ENCODE measurements at regions not wholly inside any gene's neighbourhood (a gene's known extent, or its start where the extent isn't known, plus 50 kb on each side); places are given as distances from the start of the nearest gene placed in this dataset.
"Not testable (repeated sequence)": the region's sequence is repeated elsewhere in the genome, so short reads cannot be mapped to it uniquely, and the experiment has no call there.

- WGBS, 2 donors: 83 to 86% methylated on average over 20 of the region's 20 CpGs
- H3K4me1 ChIP-seq: no peaks in the 10 kb centered on the region
- intact Hi-C loops (cut with DNase I): no loop called here
- H3K36me3 ChIP-seq: no peaks in the 10 kb centered on the region
- H3K9me3 ChIP-seq: no peaks in the 10 kb centered on the region
- TF ChIP-seq POLR2A (IDR thresholded peaks at IDR 0.05) (no peak), CTCF (IDR thresholded peaks at IDR 0.05) (no peak)
- H3K4me3 ChIP-seq (replicated peaks in 1 of 3): no peak overlapping the region
- DNase-seq: no peak
- H3K27ac ChIP-seq: no peak overlapping the region
- H3K27me3 ChIP-seq: no peaks in the 10 kb centered on the region
Observed at GRCh38 chr2:430291-431040, 142.6 kb upstream of the ALKAL2 start.

- TF ChIP-seq POLR2A (IDR thresholded peaks at IDR 0.05) (no peak), CTCF (IDR thresholded peaks at IDR 0.05) (no peak)
- Histone ChIP-seq H3K27ac (no peak overlapping the region), H3K27me3 (no peaks in the 10 kb centered on the region), H3K9me3 (no peaks in the 10 kb centered on the region), H3K4me3 (replicated peaks in 1 of 3) (no peak overlapping the region), H3K4me1 (no peaks in the 10 kb centered on the region), H3K36me3 (no peaks in the 10 kb centered on the region)
- intact Hi-C loops (cut with DNase I): no loop called here
- 86% methylated on average over 19 of the region's 19 CpGs for WGBS, 2 donors
- no peak for DNase-seq
Observed at GRCh38 chr2:429575-430254, 141.8 kb upstream of the ALKAL2 start.

- TF ChIP-seq POLR2A (IDR thresholded peaks at IDR 0.05) (no peak), CTCF (IDR thresholded peaks at IDR 0.05) (no peak)
- H3K27ac ChIP-seq: no peak overlapping the region
- 96 to 97% methylated on average over 7 of the region's 7 CpGs for WGBS, 2 donors
- no peaks in the 10 kb centered on the region for H3K9me3 ChIP-seq
- H3K4me1 ChIP-seq: no peaks in the 10 kb centered on the region
- H3K27me3 ChIP-seq: no peaks in the 10 kb centered on the region
- H3K4me3 ChIP-seq (replicated peaks in 1 of 3): no peak overlapping the region
- intact Hi-C loops (cut with DNase I): no loop called here
- no peak for DNase-seq
- H3K36me3 ChIP-seq: no peaks in the 10 kb centered on the region
Observed at GRCh38 chr2:429142-429541, 141.3 kb upstream of the ALKAL2 start.

GRCh38 chr2:428591-428990 is 140.7 kb upstream of the ALKAL2 start:
- no peak overlapping the region for H3K27ac ChIP-seq
- no peaks in the 10 kb centered on the region for H3K4me1 ChIP-seq
- no peaks in the 10 kb centered on the region for H3K9me3 ChIP-seq
- TF ChIP-seq POLR2A (IDR thresholded peaks at IDR 0.05) (no peak), CTCF (IDR thresholded peaks at IDR 0.05) (no peak)
- no peak for DNase-seq
- H3K36me3 ChIP-seq: no peaks in the 10 kb centered on the region
- no peaks in the 10 kb centered on the region for H3K27me3 ChIP-seq
- intact Hi-C loops (cut with DNase I): no loop called here
- WGBS, 2 donors: 84 to 85% methylated on average over 4 to 7 of the region's 7 CpGs
- no peak overlapping the region for H3K4me3 ChIP-seq (replicated peaks in 1 of 3)

- H3K4me1 ChIP-seq; H3K27ac ChIP-seq; H3K27me3 ChIP-seq; H3K4me3 ChIP-seq (replicated peaks in 1 of 3); intact Hi-C loops (cut with DNase I); H3K36me3 ChIP-seq; DNase-seq; H3K9me3 ChIP-seq: not testable (repeated sequence)
- 100% methylated on average over 2 of the region's 47 CpGs; no CpG with 5 or more reads in 1 of the 2 donors for WGBS, 2 donors
Observed at GRCh38 chr2:426696-427095, 138.8 kb upstream of the ALKAL2 start.

Measured in thyroid gland (tissue), 4 donors.